SH-SY5Y (cell line): ENCODE measurements at regions not wholly inside any gene's neighbourhood (a gene's known extent, or its start where the extent isn't known, plus 50 kb on each side); places are given as distances from the start of the nearest gene placed in this dataset.

ENCODE experiments used
- GATA2 ChIP-seq: IDR thresholded peaks from 2 replicates; pipeline ENCODE4 v1.6.1; 2011; ENCODE audit warnings: mild to moderate bottlenecking, low read depth, low read length
- GATA3 ChIP-seq: IDR thresholded peaks from 2 replicates; pipeline ENCODE4 v1.6.1; 2011; ENCODE audit warnings: low read depth, mild to moderate bottlenecking, low read length, moderate library complexity

GRCh38 chr18:41323044-41323443 lies 632.0 kb upstream of the PIK3C3 start:
- TF ChIP-seq GATA3, result no peak
- no peak for TF ChIP-seq GATA2
